ENCODE measurements at regions not wholly inside any gene's neighbourhood (a gene's known extent, or its start where the extent isn't known, plus 50 kb on each side); places are given as distances from the start of the nearest gene placed in this dataset.

DNA sequence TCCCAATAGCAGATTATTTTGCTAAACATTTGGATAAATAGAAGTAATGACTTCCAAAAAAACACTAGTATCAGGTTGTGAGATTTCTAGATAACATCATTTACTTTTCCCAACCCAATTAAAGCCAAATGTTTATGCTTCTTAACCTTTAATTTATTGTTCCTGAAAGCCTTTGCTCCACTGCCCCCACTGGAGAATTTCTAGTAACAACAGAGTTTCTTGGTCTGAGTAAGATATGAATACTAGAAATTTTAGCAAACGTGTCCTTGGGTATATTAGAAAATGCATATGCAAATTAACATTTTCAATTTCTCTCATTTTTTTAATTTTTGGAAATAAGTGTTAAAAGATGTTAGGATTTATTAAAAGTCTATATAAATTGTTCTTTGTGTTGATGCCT is 958.0 kb upstream of the PHF14 start:
- TF ChIP-seq, protein P1, sequence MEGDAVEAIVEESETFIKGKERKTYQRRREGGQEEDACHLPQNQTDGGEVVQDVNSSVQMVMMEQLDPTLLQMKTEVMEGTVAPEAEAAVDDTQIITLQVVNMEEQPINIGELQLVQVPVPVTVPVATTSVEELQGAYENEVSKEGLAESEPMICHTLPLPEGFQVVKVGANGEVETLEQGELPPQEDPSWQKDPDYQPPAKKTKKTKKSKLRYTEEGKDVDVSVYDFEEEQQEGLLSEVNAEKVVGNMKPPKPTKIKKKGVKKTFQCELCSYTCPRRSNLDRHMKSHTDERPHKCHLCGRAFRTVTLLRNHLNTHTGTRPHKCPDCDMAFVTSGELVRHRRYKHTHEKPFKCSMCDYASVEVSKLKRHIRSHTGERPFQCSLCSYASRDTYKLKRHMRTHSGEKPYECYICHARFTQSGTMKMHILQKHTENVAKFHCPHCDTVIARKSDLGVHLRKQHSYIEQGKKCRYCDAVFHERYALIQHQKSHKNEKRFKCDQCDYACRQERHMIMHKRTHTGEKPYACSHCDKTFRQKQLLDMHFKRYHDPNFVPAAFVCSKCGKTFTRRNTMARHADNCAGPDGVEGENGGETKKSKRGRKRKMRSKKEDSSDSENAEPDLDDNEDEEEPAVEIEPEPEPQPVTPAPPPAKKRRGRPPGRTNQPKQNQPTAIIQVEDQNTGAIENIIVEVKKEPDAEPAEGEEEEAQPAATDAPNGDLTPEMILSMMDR (IDR thresholded peaks at IDR 0.05; ENCODE audit: low read length) = no peak
- TF ChIP-seq EZH2 (IDR thresholded peaks at IDR 0.05; ENCODE audit: borderline replicate concordance, low read length) = no peak

Measured in OCI-LY1 (cell line).